T-cell (primary cell): ENCODE measurements at regions not wholly inside any gene's neighbourhood (a gene's known extent, or its start where the extent isn't known, plus 50 kb on each side); places are given as distances from the start of the nearest gene placed in this dataset.

Experiments
- ATAC-seq, 4 experiments: fragments of 200-7000 bp in 3 of 4; fragments of 150-1000 bp in 1 of 4; cut with Tn5 transposase; replicated peaks in 1 of 4; 1 replicate in 3 of 4; 2 replicates in 1 of 4; pipeline ENCODE4 v1.10.0; 2021; ENCODE audit warnings: moderate library complexity in 3 of 4, mild to moderate bottlenecking in 2 of 4, moderate number of reproducible peaks in 1 of 4
- CTCF ChIA-PET, 2 donors: fragments of 300-600 bp; sonication (Branson Sonifier 250); formaldehyde crosslinking; loops; one replicate each; lab custom pipeline; 2022; ENCODE audit warnings: antibody characterized with exemption in 2 of 2; lab: Charles Lee
- POLR2A ChIA-PET, 2 donors: fragments of 300-600 bp; sonication (Branson Sonifier 250); formaldehyde crosslinking; loops; one replicate each; lab custom pipeline; 2022; ENCODE audit warnings: antibody characterized with exemption in 2 of 2; lab: Charles Lee
- DNase-seq, 35 experiments: peaks; one replicate each; pipeline versions ENCODE4 v3.0.0 to v3.0.0-alpha.2; 2013 to 2023
- H3K27ac ChIP-seq: one replicate; pipeline ENCODE4 v1.5.1; 2013; ENCODE audit warnings: low read length
- H3K27me3 ChIP-seq, 2 experiments: replicated peaks in 1 of 2; 1 replicate in 1 of 2; 2 replicates in 1 of 2; pipeline versions ENCODE4 v1.6.1 to v1.7.0; 2013; ENCODE audit warnings: low read length in 1 of 2, mixed read lengths in 1 of 2; ENCODE audit not compliant: control insufficient read depth in 2 of 2, insufficient read depth in 2 of 2; ENCODE audit errors: extremely low read depth in 1 of 2
- H3K36me3 ChIP-seq, 2 donors: 1 replicate in 1 of 2; 2 replicates in 1 of 2; pipeline versions ENCODE4 v1.6.1 to v1.7.0; 2013; ENCODE audit warnings: low read length in 1 of 2; ENCODE audit not compliant: control insufficient read depth in 2 of 2, insufficient read depth in 1 of 2; ENCODE audit errors: extremely low read depth in 1 of 2
- H3K4me1 ChIP-seq, 2 experiments: 1 replicate in 1 of 2; 2 replicates in 1 of 2; pipeline versions ENCODE4 v1.6.1 to v1.7.0; 2013; ENCODE audit warnings: low read length in 2 of 2, mixed read lengths in 1 of 2; ENCODE audit not compliant: insufficient read depth in 2 of 2, control insufficient read depth in 1 of 2; ENCODE audit errors: extremely low read depth in 1 of 2
- H3K4me3 ChIP-seq, 2 donors: 1 replicate in 1 of 2; 2 replicates in 1 of 2; pipeline versions ENCODE4 v1.5.1 to v1.7.0; 2013; ENCODE audit warnings: mild to moderate bottlenecking in 2 of 2, low read length in 1 of 2, moderate library complexity in 1 of 2; ENCODE audit not compliant: control insufficient read depth in 1 of 2; ENCODE audit errors: extremely low read depth in 1 of 2
- H3K9me3 ChIP-seq: 2 replicates; pipeline ENCODE4 v1.7.0; 2013
- H3K27ac Mint-ChIP-seq, 2 donors: one replicate each; pipeline ENCODE4 v1.8.0; 2020 to 2021; ENCODE audit warnings: mild to moderate bottlenecking in 2 of 2, mixed read lengths in 2 of 2
- H3K27me3 Mint-ChIP-seq, 2 donors: one replicate each; pipeline ENCODE4 v1.8.0; 2021 to 2022; ENCODE audit warnings: mixed read lengths in 2 of 2
- H3K36me3 Mint-ChIP-seq: one replicate; pipeline ENCODE4 v1.8.0; 2021; ENCODE audit warnings: mixed read lengths
- H3K4me1 Mint-ChIP-seq, 3 donors: one replicate each; pipeline ENCODE4 v1.8.0; 2020 to 2022; ENCODE audit warnings: mixed read lengths in 3 of 3, mild to moderate bottlenecking in 1 of 3
- H3K4me3 Mint-ChIP-seq, 3 donors: one replicate each; pipeline ENCODE4 v1.8.0; 2020 to 2022; ENCODE audit warnings: mild to moderate bottlenecking in 3 of 3, mixed read lengths in 3 of 3, moderate library complexity in 3 of 3
- H3K9me3 Mint-ChIP-seq, 3 donors: one replicate each; pipeline ENCODE4 v1.8.0; 2020 to 2022; ENCODE audit warnings: mixed read lengths in 3 of 3
- WGBS: methylation state at CpG from one replicate; pipeline ENCODE4 v1.1.5; 2013; ENCODE audit warnings: missing lambda C conversion rate; ENCODE audit not compliant: insufficient coverage; 5-methylcytosine and 5-hydroxymethylcytosine counted together

GRCh38 chr3:79820089-79820488 lies 52.3 kb upstream of the ROBO1 start:
- H3K27me3 ChIP-seq: no peaks in the 10 kb centered on the region
- no peak overlapping the region for H3K4me3 Mint-ChIP-seq
- no peaks in the 10 kb centered on the region for H3K9me3 ChIP-seq
- H3K4me1 ChIP-seq: no peaks in the 10 kb centered on the region
- H3K9me3 Mint-ChIP-seq: peaks cover 0 to 38% (median 24%) of the 10 kb centered on the region in 3 donors
- no peak overlapping the region for H3K27ac ChIP-seq
- no peak overlapping the region for H3K4me3 ChIP-seq
- H3K36me3 ChIP-seq: no peaks in the 10 kb centered on the region
- no peak overlapping the region for H3K27ac Mint-ChIP-seq
- POLR2A ChIA-PET: no interaction called here
- no peaks in the 10 kb centered on the region for H3K4me1 Mint-ChIP-seq
- WGBS: 67% methylated on average over 1 of the region's 4 CpGs
- ATAC-seq (no peak), DNase-seq (no peak)
- no peaks in the 10 kb centered on the region for H3K27me3 Mint-ChIP-seq
- CTCF ChIA-PET: no interaction called here
- no peaks in the 10 kb centered on the region for H3K36me3 Mint-ChIP-seq

- H3K27ac Mint-ChIP-seq: no peak overlapping the region
- no peaks in the 10 kb centered on the region for H3K27me3 ChIP-seq
- H3K27ac ChIP-seq: no peak overlapping the region
- DNase-seq (no peak), ATAC-seq (no peak)
- H3K36me3 Mint-ChIP-seq: no peaks in the 10 kb centered on the region
- no peaks in the 10 kb centered on the region for H3K27me3 Mint-ChIP-seq
- H3K4me3 Mint-ChIP-seq: no peak overlapping the region
- no CpG with 5 or more reads among the region's 1 CpG for WGBS
- ChIA-PET CTCF (no interaction called here), POLR2A (no interaction called here)
- H3K9me3 Mint-ChIP-seq: peaks cover 3 to 43% (median 36%) of the 10 kb centered on the region in 3 donors
- no peaks in the 10 kb centered on the region for H3K9me3 ChIP-seq
- no peaks in the 10 kb centered on the region for H3K4me1 ChIP-seq
- H3K36me3 ChIP-seq: no peaks in the 10 kb centered on the region
- H3K4me1 Mint-ChIP-seq: no peaks in the 10 kb centered on the region
- H3K4me3 ChIP-seq: no peak overlapping the region
Observed at GRCh38 chr3:79818015-79818414, 50.2 kb upstream of the ROBO1 start.
